SJSA1 (cell line): ENCODE measurements at regions not wholly inside any gene's neighbourhood (a gene's known extent, or its start where the extent isn't known, plus 50 kb on each side); places are given as distances from the start of the nearest gene placed in this dataset.

ENCODE experiments used
- DNase-seq, 2 experiments: peaks; one replicate each; pipeline ENCODE4 v3.0.0-alpha.2; 2015 to 2020; ENCODE audit warnings: low spot score in 2 of 2, low read depth in 1 of 2
- H3K27ac ChIP-seq: fragments of 250-450 bp; sonication (Bioruptor Pico); 2 replicates; pipeline ENCODE4 v1.5.1; 2020; ENCODE audit warnings: mild to moderate bottlenecking, moderate library complexity
- H3K27me3 ChIP-seq: fragments of 250-450 bp; sonication (Bioruptor Pico); replicated peaks from 2 replicates; pipeline ENCODE4 v1.5.1; 2020; ENCODE audit warnings: mild to moderate bottlenecking, moderate library complexity
- H3K36me3 ChIP-seq: fragments of 250-450 bp; sonication (Bioruptor Pico); 2 replicates; pipeline ENCODE4 v1.5.1; 2020; ENCODE audit warnings: mild to moderate bottlenecking
- H3K4me1 ChIP-seq: fragments of 250-450 bp; sonication (Bioruptor Pico); replicated peaks from 2 replicates; pipeline ENCODE4 v1.6.1; 2021; ENCODE audit warnings: mild to moderate bottlenecking
- H3K4me3 ChIP-seq: fragments of 250-450 bp; sonication (Bioruptor Pico); 2 replicates; pipeline ENCODE4 v1.5.1; 2020; ENCODE audit warnings: mild to moderate bottlenecking
- H3K9me3 ChIP-seq: fragments of 250-450 bp; sonication (Bioruptor Pico); replicated peaks from 2 replicates; pipeline ENCODE4 v1.5.1; 2020; ENCODE audit warnings: mild to moderate bottlenecking

DNA sequence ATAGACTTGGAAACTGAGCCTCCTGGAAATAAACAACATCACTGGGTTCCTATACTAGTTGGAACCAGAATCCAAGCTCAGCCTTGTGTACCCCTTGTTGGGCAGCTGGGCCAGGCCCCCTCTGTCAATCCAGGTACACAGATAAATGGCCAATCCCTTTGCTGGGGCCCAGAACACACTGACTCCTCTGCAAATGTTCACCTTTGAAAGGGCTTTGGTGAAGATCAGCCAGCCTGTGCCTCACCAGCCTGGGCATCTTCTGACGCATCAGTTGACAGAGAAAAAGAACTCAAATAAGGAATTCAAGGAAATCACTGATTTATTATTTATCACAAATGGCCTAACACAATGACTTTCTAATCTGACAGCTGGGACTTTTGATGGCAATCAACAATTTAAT is 1090.2 kb downstream of the BCL11B start:
- Histone ChIP-seq H3K27me3 (no peaks in the 10 kb centered on the region), H3K9me3 (no peaks in the 10 kb centered on the region), H3K27ac (no peak overlapping the region), H3K36me3 (no peaks in the 10 kb centered on the region), H3K4me1 (no peaks in the 10 kb centered on the region), H3K4me3 (no peak overlapping the region)
- DNase-seq = no peak

DNA sequence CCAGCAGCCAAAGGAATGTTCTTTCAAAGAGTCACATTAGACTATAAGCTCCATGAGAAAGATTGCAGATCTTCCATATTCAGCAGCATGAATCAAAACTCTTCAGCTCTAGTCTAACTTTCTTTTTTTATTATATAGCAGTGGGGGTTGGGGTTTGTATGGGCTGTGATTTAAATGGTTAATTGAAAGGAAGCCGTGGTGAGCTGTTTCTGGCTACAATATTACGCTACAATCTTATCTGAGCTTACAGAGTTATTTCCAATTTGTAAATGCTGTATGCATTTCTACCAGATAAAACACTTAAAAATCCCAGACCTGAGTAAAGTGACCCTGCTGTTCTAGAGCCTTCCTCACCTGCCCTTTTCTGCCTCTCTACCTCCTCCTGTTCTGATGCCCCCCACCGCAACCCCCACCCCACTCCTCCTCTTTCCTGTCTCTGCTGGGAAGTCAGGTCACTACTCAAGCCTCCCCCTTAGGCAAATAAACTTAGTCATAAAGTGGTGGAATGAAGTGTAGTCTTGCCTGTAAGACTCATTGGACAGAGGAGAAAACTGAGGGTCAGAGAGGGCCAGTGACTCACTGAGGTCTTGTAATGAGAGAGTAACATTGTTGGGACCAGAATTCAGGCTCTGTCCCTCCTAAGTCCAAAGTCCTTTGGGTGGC is 1089.5 kb downstream of the BCL11B start:
- no peaks in the 10 kb centered on the region for H3K27me3 ChIP-seq
- H3K4me1 ChIP-seq = no peaks in the 10 kb centered on the region
- no peak for DNase-seq
- H3K36me3 ChIP-seq = no peaks in the 10 kb centered on the region
- H3K9me3 ChIP-seq = no peaks in the 10 kb centered on the region
- H3K27ac ChIP-seq = no peak overlapping the region
- no peak overlapping the region for H3K4me3 ChIP-seq

DNA sequence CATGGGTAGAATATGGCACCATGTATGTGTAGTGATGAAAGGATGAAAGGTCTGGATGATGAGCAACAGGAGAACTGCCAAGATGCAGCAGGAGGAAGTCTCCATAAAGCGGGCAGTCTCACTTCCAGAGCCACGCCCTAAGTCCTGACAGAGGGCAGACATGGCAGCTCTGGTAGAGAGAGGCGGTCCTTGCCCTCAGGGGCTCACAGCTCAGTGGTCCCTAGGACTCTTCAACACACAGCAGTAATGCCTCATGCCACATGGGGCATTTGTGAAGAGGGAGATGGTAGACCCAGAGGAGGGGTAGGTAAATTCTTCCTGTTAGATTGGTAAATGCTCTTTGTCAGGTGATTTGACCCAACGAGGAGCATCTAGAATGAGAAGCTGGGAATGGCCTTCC is 1088.4 kb downstream of the BCL11B start:
- H3K9me3 ChIP-seq = no peaks in the 10 kb centered on the region
- H3K4me1 ChIP-seq = no peaks in the 10 kb centered on the region
- no peak overlapping the region for H3K4me3 ChIP-seq
- H3K27ac ChIP-seq = no peak overlapping the region
- no peaks in the 10 kb centered on the region for H3K27me3 ChIP-seq
- DNase-seq = no peak
- no peaks in the 10 kb centered on the region for H3K36me3 ChIP-seq

DNA sequence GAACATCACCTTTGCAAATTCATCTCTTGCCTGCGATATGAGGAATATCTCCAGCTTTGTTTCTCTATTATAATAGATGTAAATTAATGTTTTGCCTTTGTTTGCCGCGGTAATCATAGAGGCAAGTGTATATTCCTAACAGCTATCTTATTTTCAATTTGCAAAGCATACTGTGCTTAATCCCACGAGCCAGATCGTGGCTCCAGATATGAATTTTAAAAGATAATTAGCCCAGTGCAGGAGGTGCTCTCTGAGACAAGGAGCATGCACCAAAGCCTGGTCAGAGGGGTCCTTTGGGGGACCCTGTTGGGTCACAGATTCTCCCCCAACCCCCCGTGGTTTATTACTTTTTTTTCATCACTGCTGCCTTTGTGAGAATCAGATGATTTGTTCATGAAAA is 1087.5 kb downstream of the BCL11B start:
- H3K9me3 ChIP-seq = no peaks in the 10 kb centered on the region
- no peak overlapping the region for H3K4me3 ChIP-seq
- no peaks in the 10 kb centered on the region for H3K36me3 ChIP-seq
- no peak for DNase-seq
- H3K4me1 ChIP-seq = no peaks in the 10 kb centered on the region
- H3K27ac ChIP-seq = no peak overlapping the region
- H3K27me3 ChIP-seq = no peaks in the 10 kb centered on the region

DNA sequence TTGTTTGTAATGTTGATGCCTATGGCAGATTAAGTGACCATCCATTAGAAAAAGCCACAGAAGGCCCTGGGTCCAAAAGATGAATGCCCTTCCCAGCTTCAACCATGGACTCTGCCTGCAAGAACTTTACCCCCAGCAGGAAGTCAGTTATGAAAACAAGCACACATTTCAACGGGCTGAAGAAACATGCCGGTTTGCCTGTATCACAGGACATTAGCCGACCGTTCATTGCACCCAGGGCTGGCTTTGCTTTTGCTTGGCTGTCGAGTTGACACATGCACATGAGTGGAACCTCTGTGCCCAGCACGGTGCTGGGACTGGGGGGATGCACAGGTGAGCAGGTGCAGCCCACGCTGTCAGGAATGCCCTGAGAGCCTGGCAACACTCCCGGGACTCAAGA is 1087.0 kb downstream of the BCL11B start:
- DNase-seq = no peak
- no peak overlapping the region for H3K4me3 ChIP-seq
- no peaks in the 10 kb centered on the region for H3K27me3 ChIP-seq
- no peaks in the 10 kb centered on the region for H3K9me3 ChIP-seq
- no peak overlapping the region for H3K27ac ChIP-seq
- no peaks in the 10 kb centered on the region for H3K4me1 ChIP-seq
- H3K36me3 ChIP-seq = no peaks in the 10 kb centered on the region

DNA sequence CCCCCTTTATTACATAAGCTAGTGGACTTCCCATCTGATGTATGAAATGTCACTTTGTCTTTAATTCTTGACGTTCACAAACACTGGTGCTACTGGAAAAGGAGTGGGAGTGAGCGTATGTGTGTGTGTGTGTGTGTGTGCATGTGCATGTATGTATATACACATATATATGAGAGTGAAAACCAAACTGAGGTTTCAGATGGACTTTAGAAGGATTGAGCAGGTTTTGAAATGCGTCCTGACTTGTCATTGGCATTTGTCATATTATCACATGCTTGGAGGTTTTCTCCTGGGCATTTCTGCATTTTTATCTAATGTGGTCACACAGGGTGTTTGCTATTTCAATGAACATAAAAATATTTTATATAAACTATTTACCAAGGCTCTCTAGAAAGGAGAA is 1085.9 kb downstream of the BCL11B start:
- H3K4me3 ChIP-seq = no peak overlapping the region
- no peaks in the 10 kb centered on the region for H3K27me3 ChIP-seq
- H3K27ac ChIP-seq = no peak overlapping the region
- DNase-seq = no peak
- H3K4me1 ChIP-seq = no peaks in the 10 kb centered on the region
- no peaks in the 10 kb centered on the region for H3K9me3 ChIP-seq
- H3K36me3 ChIP-seq = no peaks in the 10 kb centered on the region

DNA sequence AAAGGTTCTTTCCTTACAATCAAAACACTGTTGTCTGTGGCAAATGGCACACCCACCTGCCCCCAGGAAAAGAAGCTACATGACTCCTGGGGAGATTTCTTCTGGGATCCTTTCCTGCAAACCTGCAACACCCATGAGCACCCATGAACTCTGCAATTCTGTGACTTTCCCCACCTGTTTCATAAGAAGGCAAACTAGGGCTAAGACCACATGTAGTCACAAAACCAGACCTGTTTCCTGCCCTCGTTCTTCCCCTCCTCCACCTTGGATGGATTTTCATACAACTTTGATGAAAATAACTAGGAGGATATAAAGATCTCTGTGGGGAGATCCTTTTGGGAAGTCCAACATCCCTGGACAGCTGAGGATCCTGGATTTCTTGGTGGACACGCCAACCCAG is 1084.7 kb downstream of the BCL11B start:
- Histone ChIP-seq H3K36me3 (no peaks in the 10 kb centered on the region), H3K27me3 (no peaks in the 10 kb centered on the region)
- DNase-seq = no peak

DNA sequence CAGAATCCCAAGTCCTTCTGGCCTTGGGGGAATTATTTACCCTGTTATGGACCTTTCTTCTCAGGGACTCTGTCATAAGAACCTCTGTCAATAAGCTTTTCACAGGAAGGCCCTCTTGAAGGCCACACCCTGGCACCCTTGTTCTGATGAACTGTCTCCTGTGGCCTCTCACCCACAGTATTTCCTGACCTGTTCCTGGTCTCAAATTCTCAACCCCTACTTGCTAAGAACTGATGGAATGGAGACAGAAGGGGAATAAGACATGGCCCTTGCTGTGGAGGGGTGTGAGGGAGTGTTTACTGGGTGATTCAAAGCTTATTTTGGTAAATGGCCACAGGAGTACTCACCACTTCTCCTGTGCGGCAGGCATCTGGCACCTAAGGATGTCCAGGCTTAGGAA is 1082.9 kb downstream of the BCL11B start:
- Histone ChIP-seq H3K27me3 (no peaks in the 10 kb centered on the region), H3K27ac (no peak overlapping the region), H3K4me3 (no peak overlapping the region), H3K4me1 (no peaks in the 10 kb centered on the region), H3K9me3 (no peaks in the 10 kb centered on the region), H3K36me3 (no peaks in the 10 kb centered on the region)
- DNase-seq = no peak

More for the DNA sequence above, 1084.7 kb downstream of the BCL11B start:
- no peaks in the 10 kb centered on the region for H3K4me1 ChIP-seq
- no peaks in the 10 kb centered on the region for H3K9me3 ChIP-seq
- no peak overlapping the region for H3K4me3 ChIP-seq
- no peak overlapping the region for H3K27ac ChIP-seq

DNA sequence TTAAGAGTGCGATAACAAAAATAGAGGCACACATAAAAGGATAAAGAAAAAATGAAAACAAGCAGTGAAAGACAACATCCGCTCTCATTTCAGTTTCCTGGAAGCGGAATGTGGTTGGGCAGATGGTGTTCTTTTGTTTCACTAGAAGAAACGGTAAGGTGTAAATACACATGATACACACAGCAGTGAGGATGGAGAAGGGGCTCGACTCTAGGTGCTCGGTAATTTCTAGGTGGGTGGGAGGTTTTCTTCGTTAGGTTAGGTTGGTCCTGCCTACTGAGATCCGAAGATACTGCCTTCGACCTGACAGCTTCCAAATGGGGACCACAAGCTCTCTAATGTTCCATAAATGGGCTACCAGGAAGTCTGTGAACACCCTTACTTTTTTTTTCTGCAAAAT is 1082.5 kb downstream of the BCL11B start:
- H3K27ac ChIP-seq = no peak overlapping the region
- no peaks in the 10 kb centered on the region for H3K27me3 ChIP-seq
- no peaks in the 10 kb centered on the region for H3K36me3 ChIP-seq
- H3K4me1 ChIP-seq = no peaks in the 10 kb centered on the region
- no peak overlapping the region for H3K4me3 ChIP-seq
- no peak for DNase-seq
- H3K9me3 ChIP-seq = no peaks in the 10 kb centered on the region

DNA sequence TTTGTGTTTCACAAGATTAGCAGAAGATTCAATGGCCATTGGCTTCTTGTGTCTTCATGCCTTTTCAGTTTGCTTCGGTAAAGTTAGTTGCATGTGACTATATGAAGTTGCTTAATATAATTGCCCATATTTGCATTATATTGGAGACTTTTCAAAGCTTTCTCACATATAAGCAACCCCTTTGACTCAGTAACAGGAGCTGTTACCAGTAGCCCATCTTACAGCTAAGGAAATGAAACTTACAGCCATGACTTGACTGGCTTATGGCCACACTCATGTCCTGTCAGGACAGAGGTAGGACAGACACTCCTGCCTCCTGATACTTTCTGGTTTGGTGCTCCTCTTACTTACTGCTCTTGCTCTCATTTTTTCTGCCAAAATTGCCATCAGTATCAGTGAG is 1082.1 kb downstream of the BCL11B start:
- Histone ChIP-seq H3K4me1 (no peaks in the 10 kb centered on the region), H3K27ac (no peak overlapping the region), H3K27me3 (no peaks in the 10 kb centered on the region), H3K4me3 (no peak overlapping the region), H3K9me3 (no peaks in the 10 kb centered on the region), H3K36me3 (no peaks in the 10 kb centered on the region)
- no peak for DNase-seq

DNA sequence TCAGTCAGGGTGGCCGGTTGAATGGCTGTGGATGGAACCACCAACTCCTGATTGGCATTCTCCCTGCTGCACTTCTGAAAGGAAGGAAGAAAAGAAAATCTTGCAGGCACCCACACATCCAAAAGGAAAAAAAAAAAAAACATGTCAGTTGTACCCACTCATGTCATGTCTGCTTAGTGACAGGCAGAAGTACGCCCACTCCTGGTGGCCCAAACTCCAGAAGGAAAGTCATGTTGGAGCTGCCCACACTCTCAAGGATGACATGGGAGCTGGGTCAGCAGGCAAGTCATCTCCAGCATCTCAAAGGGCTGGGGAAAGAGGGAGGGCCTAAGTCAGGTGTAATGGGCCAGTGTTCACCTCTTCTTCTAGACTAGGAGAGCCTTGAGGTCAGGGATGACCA is 1079.1 kb downstream of the BCL11B start:
- Histone ChIP-seq H3K27me3 (no peaks in the 10 kb centered on the region), H3K36me3 (no peaks in the 10 kb centered on the region), H3K9me3 (no peaks in the 10 kb centered on the region), H3K4me3 (no peak overlapping the region), H3K27ac (no peak overlapping the region), H3K4me1 (no peaks in the 10 kb centered on the region)
- no peak for DNase-seq

DNA sequence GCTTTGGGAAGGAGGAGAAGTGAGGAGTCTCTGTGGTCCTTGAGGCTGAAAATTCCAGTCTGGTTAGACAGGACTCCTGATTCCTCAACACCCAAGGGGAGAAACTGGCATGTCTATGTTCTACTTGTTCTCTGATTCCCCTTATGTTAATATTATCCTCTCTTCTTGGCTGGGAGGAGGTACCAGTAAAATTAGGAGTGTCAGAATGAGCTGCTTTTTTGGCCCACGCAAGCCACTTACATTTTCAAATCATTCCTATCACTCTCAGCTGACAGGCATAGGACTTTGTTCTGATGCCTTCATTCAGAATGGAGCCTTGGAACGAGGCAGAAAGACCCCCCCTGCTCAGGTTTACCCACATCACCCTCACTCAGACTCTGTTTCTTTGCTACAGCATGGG is 1077.2 kb downstream of the BCL11B start:
- no peak overlapping the region for H3K4me3 ChIP-seq
- no peak overlapping the region for H3K27ac ChIP-seq
- no peaks in the 10 kb centered on the region for H3K4me1 ChIP-seq
- no peaks in the 10 kb centered on the region for H3K36me3 ChIP-seq
- DNase-seq = no peak
- H3K9me3 ChIP-seq = no peaks in the 10 kb centered on the region
- no peaks in the 10 kb centered on the region for H3K27me3 ChIP-seq

DNA sequence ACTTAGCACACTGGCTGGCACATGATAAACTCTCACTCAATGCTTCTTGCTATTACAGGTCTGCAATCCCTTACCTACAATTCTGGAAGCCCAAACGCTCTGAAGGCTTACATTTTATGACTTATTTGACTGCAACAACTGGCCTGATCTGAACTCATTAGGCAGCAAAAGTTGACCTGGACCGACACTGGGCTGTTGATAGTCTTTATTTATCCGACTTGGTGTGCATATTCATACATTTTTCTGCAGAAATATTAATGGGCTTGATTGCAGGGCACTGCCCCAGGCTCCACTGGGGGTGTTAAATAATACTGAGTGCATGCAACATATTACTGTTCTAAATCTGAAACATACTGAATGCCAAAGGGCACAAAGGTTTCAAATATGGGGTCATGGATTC is 1076.7 kb downstream of the BCL11B start:
- DNase-seq = no peak
- Histone ChIP-seq H3K9me3 (no peaks in the 10 kb centered on the region), H3K27me3 (no peaks in the 10 kb centered on the region), H3K36me3 (no peaks in the 10 kb centered on the region), H3K4me3 (no peak overlapping the region), H3K27ac (no peak overlapping the region), H3K4me1 (no peaks in the 10 kb centered on the region)

DNA sequence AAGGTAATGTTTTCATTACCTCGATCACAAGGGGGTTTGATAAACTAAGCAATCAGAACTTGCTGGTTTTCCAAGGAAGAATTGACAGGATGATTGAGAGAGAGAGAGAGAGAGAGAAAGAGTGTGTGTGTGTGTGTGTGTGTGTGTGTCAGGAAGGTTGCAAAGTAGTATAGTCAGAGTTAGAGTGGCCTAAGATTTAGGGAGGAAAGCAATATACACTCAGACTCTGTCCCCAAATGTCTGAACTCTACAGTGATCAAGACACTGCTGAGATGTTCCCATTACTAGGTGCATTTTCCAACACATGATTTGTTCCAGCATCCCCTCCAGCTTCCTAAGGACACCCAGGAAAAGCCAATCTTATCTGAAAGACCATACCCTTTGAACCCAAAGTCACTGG is 1074.1 kb downstream of the BCL11B start:
- Histone ChIP-seq H3K4me3 (no peak overlapping the region), H3K36me3 (no peaks in the 10 kb centered on the region), H3K27me3 (no peaks in the 10 kb centered on the region), H3K27ac (no peak overlapping the region), H3K9me3 (no peaks in the 10 kb centered on the region), H3K4me1 (no peaks in the 10 kb centered on the region)
- no peak for DNase-seq

DNA sequence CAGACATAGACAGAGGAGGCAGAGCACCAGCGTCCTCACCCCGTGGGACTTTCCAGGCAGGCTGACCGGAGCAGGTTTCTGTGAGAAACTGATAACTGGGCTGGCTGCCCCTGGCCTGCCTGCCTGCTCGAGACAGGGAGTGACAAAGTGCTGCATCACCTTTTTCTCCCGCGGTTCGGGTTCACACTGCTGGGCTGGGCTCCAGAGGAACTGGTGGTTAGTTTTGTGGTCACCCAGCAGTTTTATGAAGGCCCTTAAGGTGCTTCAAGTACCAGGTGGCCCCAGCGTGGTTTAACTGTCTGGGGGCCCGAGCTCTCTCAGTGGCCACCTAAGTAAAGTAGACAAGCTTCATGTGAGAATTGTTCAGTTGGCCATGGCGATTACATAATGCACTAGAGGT is 1073.6 kb downstream of the BCL11B start:
- DNase-seq = no peak
- no peaks in the 10 kb centered on the region for H3K36me3 ChIP-seq
- no peak overlapping the region for H3K4me3 ChIP-seq

More for the DNA sequence above, 1073.6 kb downstream of the BCL11B start:
- Histone ChIP-seq H3K27ac (no peak overlapping the region), H3K27me3 (no peaks in the 10 kb centered on the region), H3K4me1 (no peaks in the 10 kb centered on the region), H3K9me3 (no peaks in the 10 kb centered on the region)
